IgD-negative memory B cell (primary cell): ENCODE measurements at regions not wholly inside any gene's neighbourhood (a gene's known extent, or its start where the extent isn't known, plus 50 kb on each side); places are given as distances from the start of the nearest gene placed in this dataset.

Source experiments
- H3K27ac Mint-ChIP-seq, 3 donors: one replicate each; pipeline ENCODE4 v1.8.0; 2020 to 2022; ENCODE audit warnings: mild to moderate bottlenecking in 3 of 3, mixed read lengths in 3 of 3, moderate library complexity in 1 of 3
- H3K27me3 Mint-ChIP-seq: one replicate; pipeline ENCODE4 v1.8.0; 2021; ENCODE audit warnings: mixed read lengths
- H3K36me3 Mint-ChIP-seq: one replicate; pipeline ENCODE4 v1.8.0; 2020; ENCODE audit warnings: mild to moderate bottlenecking, mixed read lengths
- H3K4me1 Mint-ChIP-seq, 3 donors: one replicate each; pipeline ENCODE4 v1.8.0; 2020 to 2022; ENCODE audit warnings: mixed read lengths in 3 of 3, mild to moderate bottlenecking in 1 of 3
- H3K4me3 Mint-ChIP-seq, 4 donors: one replicate each; pipeline ENCODE4 v1.8.0; 2020 to 2022; ENCODE audit warnings: mild to moderate bottlenecking in 4 of 4, mixed read lengths in 4 of 4, moderate library complexity in 3 of 4
- H3K9me3 Mint-ChIP-seq, 3 donors: one replicate each; pipeline ENCODE4 v1.8.0; 2020 to 2021; ENCODE audit warnings: mixed read lengths in 3 of 3, mild to moderate bottlenecking in 1 of 3

DNA sequence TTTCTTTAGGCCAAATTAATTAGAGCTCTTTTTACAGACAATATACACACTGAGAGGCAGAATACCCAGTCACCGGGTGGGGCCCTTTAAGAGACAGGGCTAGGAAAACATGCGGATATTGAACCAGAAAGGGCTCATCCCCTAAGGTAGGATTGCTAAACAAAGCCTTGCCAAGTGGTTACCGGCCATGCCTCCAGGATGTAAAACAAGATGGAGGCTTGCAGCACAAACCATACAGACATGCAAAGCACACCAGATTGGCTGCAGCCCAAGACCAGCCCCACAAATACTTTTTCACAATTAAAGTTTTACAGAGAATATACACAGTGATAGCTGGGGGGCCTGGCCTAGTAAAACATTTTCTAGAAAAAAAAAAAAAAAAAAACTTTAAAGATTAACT lies 210.0 kb downstream of the KLHL4 start:
- H3K27ac Mint-ChIP-seq, result no peak overlapping the region
- no peaks in the 10 kb centered on the region for H3K9me3 Mint-ChIP-seq
- H3K27me3 Mint-ChIP-seq, result no peaks in the 10 kb centered on the region
- peaks cover 0 to 2% (median 0%) of the 10 kb centered on the region in 3 donors for H3K4me1 Mint-ChIP-seq
- H3K4me3 Mint-ChIP-seq, result no peak overlapping the region
- peaks cover 1% of the 10 kb centered on the region for H3K36me3 Mint-ChIP-seq

DNA sequence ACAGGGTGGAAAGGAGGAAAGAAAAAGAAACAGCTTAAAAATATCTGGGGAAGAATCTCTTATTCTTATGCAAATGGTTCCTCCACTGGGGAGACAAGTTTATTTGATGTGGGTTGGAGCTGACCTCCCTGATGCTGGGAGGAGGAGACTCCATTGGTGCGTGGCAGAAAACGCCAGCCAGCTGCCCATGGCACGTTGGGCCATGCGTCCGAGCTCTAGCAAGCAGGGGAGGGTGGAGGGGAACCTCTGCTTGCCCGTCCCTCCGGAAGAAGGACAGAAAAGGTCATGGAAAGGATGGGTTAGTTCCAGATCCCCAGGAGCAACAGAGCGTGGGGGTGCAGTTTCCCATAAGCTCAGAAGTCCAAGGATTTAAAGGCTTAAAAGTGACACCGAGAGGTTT lies 210.4 kb downstream of the KLHL4 start:
- Mint-ChIP-seq H3K9me3 (peaks cover 0 to 2% (median 0%) of the 10 kb centered on the region in 3 donors), H3K4me3 (no peak overlapping the region), H3K27me3 (no peaks in the 10 kb centered on the region), H3K36me3 (peaks cover 1% of the 10 kb centered on the region), H3K4me1 (peaks cover 0 to 3% (median 0%) of the 10 kb centered on the region in 3 donors), H3K27ac (no peak overlapping the region)

DNA sequence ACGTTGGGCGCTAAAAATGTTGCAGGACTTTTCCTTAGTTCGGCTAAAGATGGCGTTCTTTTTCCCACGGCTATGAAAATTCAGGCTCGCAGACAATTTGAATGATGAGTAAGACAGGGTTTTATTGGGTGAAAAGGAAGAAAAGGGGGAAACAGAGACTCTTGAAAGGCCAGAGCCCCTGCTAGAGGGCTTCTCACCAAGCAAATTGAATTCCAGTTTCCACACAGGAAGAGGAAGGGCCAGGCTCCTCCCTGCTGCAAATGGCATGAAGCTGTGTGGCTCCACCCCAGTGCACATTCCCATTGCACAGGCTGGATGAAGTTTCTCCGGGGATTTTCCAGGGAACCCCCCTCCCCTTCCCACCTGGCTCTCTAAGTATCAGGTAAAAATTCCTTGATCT lies 210.9 kb downstream of the KLHL4 start:
- H3K27ac Mint-ChIP-seq, result no peak overlapping the region
- no peak overlapping the region for H3K4me3 Mint-ChIP-seq
- H3K27me3 Mint-ChIP-seq, result no peaks in the 10 kb centered on the region
- peaks cover 0 to 2% (median 0%) of the 10 kb centered on the region in 3 donors for H3K9me3 Mint-ChIP-seq
- peaks cover 1% of the 10 kb centered on the region for H3K36me3 Mint-ChIP-seq
- peaks cover 0 to 3% (median 0%) of the 10 kb centered on the region in 3 donors for H3K4me1 Mint-ChIP-seq

DNA sequence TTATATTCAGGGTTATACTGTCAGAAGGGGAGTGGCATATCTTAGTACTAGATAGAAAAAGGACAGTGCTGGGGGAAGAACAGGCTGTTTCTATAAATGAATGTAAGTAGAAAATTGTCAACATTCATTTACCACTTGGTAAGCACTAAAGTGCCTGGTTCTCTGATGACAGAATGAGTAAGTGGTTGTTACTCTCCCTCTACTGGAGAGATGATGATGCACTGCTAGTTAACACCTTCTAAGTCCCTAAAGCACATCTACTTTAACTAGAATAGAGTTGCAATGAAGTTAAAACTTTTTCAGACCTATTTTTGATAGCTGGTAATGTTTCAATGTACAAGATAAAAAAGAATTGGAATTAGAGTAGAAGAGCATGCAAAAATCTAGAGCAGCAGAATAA lies 214.5 kb downstream of the KLHL4 start:
- Mint-ChIP-seq H3K36me3 (peaks cover 1% of the 10 kb centered on the region), H3K27ac (no peak overlapping the region), H3K9me3 (peaks cover 0 to 2% (median 0%) of the 10 kb centered on the region in 3 donors)

DNA sequence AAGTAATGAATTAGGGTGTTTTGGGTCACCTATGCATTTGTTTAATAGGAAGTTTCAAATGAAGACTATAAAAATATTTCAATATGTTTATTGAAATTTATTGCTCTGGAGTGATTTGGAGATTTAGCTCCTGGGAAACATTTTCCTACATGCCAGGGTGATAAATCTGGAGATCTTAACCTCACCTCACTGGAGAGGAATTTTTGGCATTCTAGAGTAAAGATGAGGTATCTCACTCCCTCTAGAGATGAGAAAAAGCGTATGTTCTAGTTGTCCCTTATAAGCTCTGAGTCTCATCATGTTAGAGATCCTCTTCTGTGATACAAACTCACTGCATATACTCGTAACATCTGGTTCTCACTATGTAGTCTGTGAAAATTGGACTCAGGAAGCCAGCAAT lies 219.0 kb downstream of the KLHL4 start:
- no peaks in the 10 kb centered on the region for H3K36me3 Mint-ChIP-seq
- no peak overlapping the region for H3K4me3 Mint-ChIP-seq
- no peak overlapping the region for H3K27ac Mint-ChIP-seq
- H3K9me3 Mint-ChIP-seq, result peaks cover 0 to 2% (median 0%) of the 10 kb centered on the region in 3 donors
- H3K27me3 Mint-ChIP-seq, result no peaks in the 10 kb centered on the region
- H3K4me1 Mint-ChIP-seq, result peaks cover 0 to 2% (median 0%) of the 10 kb centered on the region in 3 donors

More for the DNA sequence above, 214.5 kb downstream of the KLHL4 start:
- Mint-ChIP-seq H3K4me1 (peaks cover 0 to 3% (median 0%) of the 10 kb centered on the region in 3 donors), H3K4me3 (no peak overlapping the region), H3K27me3 (no peaks in the 10 kb centered on the region)

DNA sequence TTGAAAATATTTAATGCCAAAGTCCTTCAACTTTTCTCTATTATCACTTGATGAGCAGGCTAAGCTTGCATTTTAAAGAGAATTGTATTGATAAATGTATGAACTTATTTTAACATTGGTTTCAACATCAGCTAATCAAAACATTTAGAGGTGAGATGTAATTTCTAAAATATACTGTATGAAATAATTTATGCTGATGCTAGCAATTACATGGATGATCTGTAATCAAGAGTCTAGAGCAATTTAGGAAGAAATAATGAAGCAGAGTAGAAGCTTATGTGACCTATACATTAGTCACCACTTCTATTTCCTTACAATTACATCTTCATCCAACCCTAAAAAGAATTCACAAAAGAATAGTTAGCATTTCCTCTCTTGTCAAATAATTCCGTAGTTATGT lies 226.8 kb downstream of the KLHL4 start:
- Mint-ChIP-seq H3K27me3 (no peaks in the 10 kb centered on the region), H3K4me3 (no peak overlapping the region), H3K36me3 (no peaks in the 10 kb centered on the region), H3K27ac (no peak overlapping the region), H3K9me3 (peaks cover 0 to 1% (median 0%) of the 10 kb centered on the region in 3 donors), H3K4me1 (no peaks in the 10 kb centered on the region)

DNA sequence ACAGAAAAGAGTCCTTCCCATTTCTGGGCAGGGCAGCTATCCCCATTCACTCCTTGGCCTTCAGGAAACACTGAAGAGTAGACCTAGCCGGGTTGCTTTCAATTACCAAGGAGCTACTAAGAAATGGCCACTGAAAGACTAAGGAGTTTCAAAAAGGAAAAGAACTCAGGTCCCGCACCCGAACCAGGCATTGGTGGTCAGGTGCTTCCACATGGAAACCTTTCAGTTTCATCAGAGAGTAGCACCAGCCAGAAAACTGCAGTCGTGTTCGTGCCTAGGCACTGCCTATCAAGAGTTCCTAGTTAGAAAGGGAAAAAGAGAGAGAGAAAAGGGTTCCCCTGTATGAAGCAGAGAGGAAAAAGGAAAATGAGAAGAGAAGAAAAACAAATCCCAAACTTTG lies 237.9 kb downstream of the KLHL4 start:
- Mint-ChIP-seq H3K4me1 (no peaks in the 10 kb centered on the region), H3K9me3 (peaks cover 3 to 17% (median 9%) of the 10 kb centered on the region in 3 donors)

DNA sequence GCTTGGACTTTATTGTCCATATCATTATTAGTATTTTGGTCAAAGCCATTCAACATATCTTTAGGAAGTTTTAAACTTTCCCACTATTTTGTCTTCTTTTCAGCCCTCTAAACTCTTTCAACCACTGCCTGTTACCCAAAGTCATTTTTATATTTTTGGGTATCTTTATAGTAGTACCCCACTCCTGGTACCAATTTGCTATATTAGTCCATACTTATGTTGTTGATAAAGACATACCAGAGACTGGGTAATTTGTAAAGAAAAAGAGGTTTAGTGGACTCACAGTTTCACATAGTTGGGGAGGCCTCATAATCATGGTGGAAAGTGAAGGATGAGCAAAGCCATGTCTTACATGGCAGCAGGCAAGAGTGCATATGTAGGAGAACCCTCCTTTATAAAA lies 271.4 kb downstream of the KLHL4 start:
- H3K36me3 Mint-ChIP-seq, result no peaks in the 10 kb centered on the region
- H3K27ac Mint-ChIP-seq, result no peak overlapping the region
- H3K4me1 Mint-ChIP-seq, result no peaks in the 10 kb centered on the region
- no peaks in the 10 kb centered on the region for H3K27me3 Mint-ChIP-seq
- peaks cover 2 to 6% (median 3%) of the 10 kb centered on the region in 3 donors for H3K9me3 Mint-ChIP-seq
- no peak overlapping the region for H3K4me3 Mint-ChIP-seq

More for the DNA sequence above, 237.9 kb downstream of the KLHL4 start:
- Mint-ChIP-seq H3K36me3 (no peaks in the 10 kb centered on the region), H3K27ac (no peak overlapping the region), H3K27me3 (no peaks in the 10 kb centered on the region), H3K4me3 (no peak overlapping the region)

DNA sequence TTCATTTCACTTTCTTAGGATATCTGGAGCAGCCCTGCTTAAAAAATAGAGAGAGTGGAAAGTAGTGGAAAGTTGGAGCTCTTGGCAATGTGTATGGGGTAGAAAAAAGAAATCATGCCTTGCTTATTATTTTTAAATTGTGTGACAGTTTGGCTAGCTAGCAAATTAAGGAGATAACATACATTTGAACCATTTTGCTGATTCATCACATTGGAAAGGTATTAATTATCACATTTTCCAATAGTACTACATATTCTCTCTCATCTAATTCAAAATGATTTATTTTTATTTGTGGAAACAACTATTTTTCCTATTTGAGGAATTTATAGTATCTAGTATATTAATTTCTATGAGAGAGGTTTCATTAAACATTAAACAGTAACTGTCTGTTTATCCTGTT lies 280.4 kb downstream of the KLHL4 start:
- H3K36me3 Mint-ChIP-seq, result no peaks in the 10 kb centered on the region
- H3K27ac Mint-ChIP-seq, result no peak overlapping the region
- H3K4me1 Mint-ChIP-seq, result no peaks in the 10 kb centered on the region
- no peaks in the 10 kb centered on the region for H3K27me3 Mint-ChIP-seq
- no peaks in the 10 kb centered on the region for H3K9me3 Mint-ChIP-seq
- no peak overlapping the region for H3K4me3 Mint-ChIP-seq

DNA sequence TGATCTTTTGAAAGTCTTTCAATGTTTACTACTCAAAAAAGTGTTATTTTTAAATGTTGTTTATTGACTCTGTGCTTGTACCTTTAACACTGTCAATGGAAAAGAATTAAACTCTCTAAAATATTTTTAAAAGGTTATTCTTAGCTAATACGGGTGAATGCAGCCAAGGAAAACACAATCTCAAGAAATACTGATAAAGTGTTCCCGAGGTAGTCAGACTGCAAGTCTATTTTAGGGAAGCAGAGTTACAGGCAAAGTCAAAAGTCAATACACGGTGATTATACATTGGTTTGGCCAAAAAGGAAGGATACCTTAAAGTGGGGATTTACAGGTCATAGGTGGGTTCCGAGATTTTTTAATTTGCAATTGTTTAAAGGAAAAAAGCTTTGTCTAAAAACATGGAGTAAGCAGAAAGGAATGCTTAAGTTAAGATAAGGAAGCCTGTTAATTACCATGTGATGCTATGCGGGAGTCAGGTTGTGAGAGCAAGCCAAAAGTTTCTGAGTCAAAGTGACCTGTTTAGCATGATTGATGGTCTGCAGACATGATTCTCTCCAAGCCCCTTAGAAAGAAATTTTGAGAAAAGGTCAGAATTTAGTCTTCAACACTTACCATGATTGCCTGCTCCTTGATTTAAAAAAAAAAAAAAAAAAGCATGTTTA lies 288.4 kb downstream of the KLHL4 start:
- Mint-ChIP-seq H3K27me3 (no peaks in the 10 kb centered on the region), H3K27ac (no peak overlapping the region), H3K4me3 (no peak overlapping the region), H3K9me3 (peaks cover 0 to 3% (median 1%) of the 10 kb centered on the region in 3 donors), H3K36me3 (no peaks in the 10 kb centered on the region), H3K4me1 (no peaks in the 10 kb centered on the region)

DNA sequence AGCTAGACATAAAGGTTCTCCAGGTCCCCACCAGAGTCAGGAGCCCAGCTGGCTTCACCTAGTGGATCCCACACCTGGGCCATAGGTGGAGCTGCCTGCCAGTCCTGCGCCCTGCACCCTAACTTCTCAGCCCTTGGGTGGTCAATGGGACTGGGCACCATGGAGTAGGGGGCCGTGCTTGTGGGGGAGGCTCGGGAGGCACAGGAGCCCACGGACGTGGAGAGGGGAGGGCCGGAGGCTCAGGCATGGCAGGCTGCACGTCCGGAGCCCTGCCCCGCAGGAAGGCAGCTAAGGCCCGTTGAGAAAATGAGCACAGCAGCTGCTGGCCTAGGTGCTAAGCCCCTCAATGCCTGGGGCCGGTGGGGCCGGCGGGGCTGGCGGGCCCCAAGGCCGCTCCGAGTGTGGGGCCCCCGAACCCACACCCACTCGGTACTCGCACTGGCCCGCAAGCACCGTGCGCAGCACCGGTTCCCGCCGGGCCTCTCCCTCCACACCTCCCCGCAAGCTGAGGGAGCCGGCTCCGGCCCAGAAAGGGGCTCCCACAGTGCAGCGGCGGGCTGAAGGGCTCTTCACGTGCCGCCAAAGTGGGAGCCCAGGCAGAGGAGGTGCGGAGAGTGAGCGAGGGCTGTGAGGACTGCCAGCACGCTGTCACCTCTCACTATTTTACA lies 291.1 kb downstream of the KLHL4 start:
- Mint-ChIP-seq H3K9me3 (peaks cover 0 to 3% (median 1%) of the 10 kb centered on the region in 3 donors), H3K27ac (no peak overlapping the region), H3K4me1 (no peaks in the 10 kb centered on the region), H3K4me3 (no peak overlapping the region), H3K27me3 (no peaks in the 10 kb centered on the region), H3K36me3 (no peaks in the 10 kb centered on the region)

DNA sequence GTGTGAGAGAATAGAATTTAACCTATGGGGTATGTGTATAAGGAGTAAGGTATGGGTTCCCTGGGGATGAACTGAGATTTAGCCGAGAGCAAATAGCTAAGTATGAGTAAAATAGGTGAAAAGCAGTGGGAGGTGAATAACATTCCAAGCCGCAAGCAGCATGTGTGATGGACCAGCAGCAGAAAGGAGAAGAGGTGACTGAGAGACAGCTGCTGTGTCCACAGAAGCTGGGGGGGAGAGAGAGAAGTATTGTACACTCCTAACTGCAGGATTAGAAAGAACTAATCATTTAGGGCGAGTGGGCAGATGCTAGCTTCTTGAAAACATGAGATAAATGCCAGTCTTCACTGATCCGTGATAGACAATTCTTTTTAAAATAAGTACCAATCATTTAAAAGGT lies 296.0 kb downstream of the KLHL4 start:
- H3K27me3 Mint-ChIP-seq, result no peaks in the 10 kb centered on the region
- H3K27ac Mint-ChIP-seq, result no peak overlapping the region
- H3K4me3 Mint-ChIP-seq, result no peak overlapping the region
- no peaks in the 10 kb centered on the region for H3K4me1 Mint-ChIP-seq
- H3K9me3 Mint-ChIP-seq, result peaks cover 0 to 3% (median 1%) of the 10 kb centered on the region in 3 donors
- no peaks in the 10 kb centered on the region for H3K36me3 Mint-ChIP-seq

DNA sequence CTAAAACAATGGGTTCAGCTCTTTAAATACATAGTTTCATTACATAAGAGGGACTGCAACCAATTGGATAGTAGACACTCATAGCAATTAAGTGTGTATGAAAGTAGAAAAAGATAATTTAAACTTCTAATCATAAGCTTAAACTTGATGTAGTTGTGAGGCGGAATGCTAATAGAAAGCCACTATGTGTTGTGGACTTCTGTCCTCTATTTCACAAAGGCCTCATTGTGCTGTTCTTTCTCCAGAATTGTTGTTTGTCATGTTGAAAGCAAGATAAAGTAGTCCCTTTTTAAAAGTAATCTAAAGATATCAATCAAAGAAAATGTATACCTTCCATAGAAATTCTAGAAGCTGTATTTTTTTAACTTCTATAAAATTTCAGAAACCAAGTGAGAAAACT lies 329.4 kb downstream of the KLHL4 start:
- H3K27me3 Mint-ChIP-seq, result no peaks in the 10 kb centered on the region
- peaks cover 0 to 13% (median 5%) of the 10 kb centered on the region in 3 donors for H3K9me3 Mint-ChIP-seq
- H3K36me3 Mint-ChIP-seq, result no peaks in the 10 kb centered on the region
- no peaks in the 10 kb centered on the region for H3K4me1 Mint-ChIP-seq
- no peak overlapping the region for H3K27ac Mint-ChIP-seq
- H3K4me3 Mint-ChIP-seq, result no peak overlapping the region

DNA sequence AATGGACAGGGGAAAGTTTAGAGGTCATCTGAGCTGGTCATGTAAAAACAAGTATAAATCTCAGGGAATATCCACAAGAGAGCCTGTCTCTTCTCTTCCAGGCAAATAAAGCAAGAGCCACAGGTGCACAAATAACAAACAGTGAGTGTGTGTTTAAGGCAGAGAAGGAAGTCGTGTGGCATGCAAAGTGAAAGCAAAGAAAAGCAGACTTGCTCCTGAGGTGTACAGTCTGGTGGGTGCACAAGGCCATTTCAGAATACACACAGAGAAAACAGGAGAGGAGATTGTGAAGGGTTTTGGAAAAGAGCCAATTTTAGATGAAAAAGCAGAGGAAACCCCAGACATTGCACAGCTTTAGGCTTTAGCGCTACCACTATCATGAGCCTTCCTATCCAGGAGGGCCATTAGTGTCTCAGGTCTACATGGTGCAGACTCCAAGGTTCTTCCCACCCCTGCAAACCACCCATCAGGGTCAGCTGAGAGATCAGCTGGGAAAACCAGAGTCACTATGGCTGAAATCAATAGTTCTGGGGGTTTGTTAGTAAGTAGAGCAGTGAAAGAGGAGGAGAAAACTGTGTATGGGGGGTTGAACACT lies 355.8 kb downstream of the KLHL4 start:
- peaks cover 0 to 4% (median 0%) of the 10 kb centered on the region in 3 donors for H3K4me1 Mint-ChIP-seq
- no peaks in the 10 kb centered on the region for H3K36me3 Mint-ChIP-seq
- H3K27ac Mint-ChIP-seq, result no peak overlapping the region
- H3K4me3 Mint-ChIP-seq, result no peak overlapping the region
- no peaks in the 10 kb centered on the region for H3K27me3 Mint-ChIP-seq
- H3K9me3 Mint-ChIP-seq, result peaks cover 0 to 6% (median 3%) of the 10 kb centered on the region in 3 donors

DNA sequence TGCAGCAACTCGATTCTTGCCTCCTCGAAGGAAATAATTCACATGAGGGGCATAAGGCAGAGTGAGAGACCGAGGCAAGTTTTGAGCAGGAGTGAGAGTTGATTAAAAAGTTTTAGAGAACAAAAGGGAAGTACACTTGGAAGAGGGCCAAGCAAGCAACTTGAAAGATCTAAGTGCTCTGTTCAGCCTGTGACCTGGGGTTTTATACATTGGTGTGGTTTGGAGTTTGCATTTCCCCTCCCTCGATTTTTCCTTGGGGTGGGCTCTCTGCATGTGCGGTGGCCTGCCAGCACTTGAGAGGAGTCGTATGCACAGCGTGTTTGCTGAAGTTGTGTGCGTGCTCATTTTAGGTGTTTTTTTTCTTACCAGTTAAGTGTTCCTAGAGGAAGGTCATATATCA lies 356.4 kb downstream of the KLHL4 start:
- H3K27ac Mint-ChIP-seq, result no peak overlapping the region
- H3K4me1 Mint-ChIP-seq, result peaks cover 0 to 4% (median 0%) of the 10 kb centered on the region in 3 donors
- H3K36me3 Mint-ChIP-seq, result no peaks in the 10 kb centered on the region
- peaks cover 0 to 6% (median 3%) of the 10 kb centered on the region in 3 donors for H3K9me3 Mint-ChIP-seq
- H3K4me3 Mint-ChIP-seq, result no peak overlapping the region
- no peaks in the 10 kb centered on the region for H3K27me3 Mint-ChIP-seq
